ENCODE measurements at regions not wholly inside any gene's neighbourhood (a gene's known extent, or its start where the extent isn't known, plus 50 kb on each side); places are given as distances from the start of the nearest gene placed in this dataset.
A peak's percentile ranks its signal among the peaks of the same experiment; 100 is the strongest.

DNA sequence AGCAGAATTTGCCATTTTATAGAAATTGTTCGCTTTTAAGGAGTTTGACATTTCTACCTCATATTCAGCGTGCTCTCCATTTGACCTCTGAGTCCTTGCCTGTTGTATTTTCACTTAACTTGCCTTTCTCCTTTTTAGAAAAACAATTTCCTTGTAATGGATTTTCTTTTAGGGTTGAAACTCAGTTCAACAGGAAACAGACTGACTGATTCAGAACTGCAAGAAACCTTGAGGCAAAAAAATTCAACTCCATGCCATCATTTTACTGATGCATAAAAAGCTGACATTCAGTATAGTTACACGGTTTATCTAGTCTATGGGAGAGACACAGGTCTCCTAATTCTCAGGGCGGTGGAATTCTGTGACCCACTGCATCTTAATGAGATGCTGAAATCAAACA is 59.8 kb downstream of the MRPS30 start:
- no peak for DNase-seq
- intact Hi-C loops (cut with DNase I) = no loop called here

DNA sequence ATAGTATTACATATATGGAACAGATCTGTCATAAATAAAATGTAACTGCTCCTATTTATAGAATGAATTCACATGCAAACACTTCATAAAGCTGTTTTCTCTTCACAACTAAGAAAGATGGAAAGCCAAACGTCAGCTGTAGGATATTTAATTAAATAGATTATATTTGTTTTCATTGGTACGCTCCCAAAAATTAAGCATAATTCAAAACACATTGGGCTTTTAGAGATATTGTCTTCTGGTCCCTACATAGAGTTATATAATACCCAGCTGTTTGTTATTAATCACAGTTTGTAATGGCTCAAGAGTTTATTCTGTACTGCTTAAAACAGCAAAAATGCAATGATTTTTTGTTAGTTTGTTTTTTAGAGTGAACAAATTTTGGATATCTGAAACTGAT is 61.2 kb downstream of the MRPS30 start:
- intact Hi-C loops (cut with DNase I) = no loop called here
- DNase-seq = no peak

DNA sequence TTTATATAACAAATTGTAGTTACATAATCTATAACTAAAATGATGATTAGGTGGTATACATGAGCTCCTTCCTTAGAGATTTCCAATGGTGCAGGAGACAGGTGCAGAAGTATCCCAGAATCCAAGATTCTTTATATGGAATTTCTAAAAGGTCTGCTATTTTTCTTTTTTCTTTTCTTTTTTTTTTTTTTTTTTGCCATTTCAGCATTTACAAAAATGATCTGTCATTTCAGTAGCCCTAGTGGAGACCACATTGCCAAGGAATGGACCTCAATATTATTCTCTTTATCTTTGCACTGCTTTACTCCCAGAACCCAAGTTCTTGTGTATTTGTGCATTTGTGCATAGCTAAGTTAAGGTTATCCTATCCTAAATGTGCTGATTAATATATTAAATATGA is 61.7 kb downstream of the MRPS30 start:
- intact Hi-C loops (cut with DNase I) = no loop called here

DNA sequence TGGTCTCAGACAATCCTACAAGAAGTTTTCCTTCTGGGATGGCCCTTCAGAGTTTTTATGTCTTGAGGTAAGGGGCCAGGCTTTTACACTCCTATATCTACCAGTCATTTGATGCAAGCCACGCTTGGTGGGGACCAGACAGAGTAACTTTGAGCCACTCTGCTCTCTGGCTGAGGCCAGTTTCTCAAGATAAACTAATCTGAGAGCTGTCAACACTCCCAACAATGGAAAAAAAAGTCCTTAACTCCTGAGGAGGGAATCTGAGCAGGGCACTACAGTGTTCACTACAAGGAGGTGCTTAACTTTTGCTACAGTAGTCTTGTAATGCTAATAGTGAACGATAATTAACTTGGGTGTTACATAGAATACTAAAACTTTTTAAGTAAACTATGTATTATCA is 62.7 kb downstream of the MRPS30 start:
- no peak for DNase-seq
- intact Hi-C loops (cut with DNase I) = no loop called here

More for the DNA sequence above, 61.7 kb downstream of the MRPS30 start:
- no peak for DNase-seq

DNA sequence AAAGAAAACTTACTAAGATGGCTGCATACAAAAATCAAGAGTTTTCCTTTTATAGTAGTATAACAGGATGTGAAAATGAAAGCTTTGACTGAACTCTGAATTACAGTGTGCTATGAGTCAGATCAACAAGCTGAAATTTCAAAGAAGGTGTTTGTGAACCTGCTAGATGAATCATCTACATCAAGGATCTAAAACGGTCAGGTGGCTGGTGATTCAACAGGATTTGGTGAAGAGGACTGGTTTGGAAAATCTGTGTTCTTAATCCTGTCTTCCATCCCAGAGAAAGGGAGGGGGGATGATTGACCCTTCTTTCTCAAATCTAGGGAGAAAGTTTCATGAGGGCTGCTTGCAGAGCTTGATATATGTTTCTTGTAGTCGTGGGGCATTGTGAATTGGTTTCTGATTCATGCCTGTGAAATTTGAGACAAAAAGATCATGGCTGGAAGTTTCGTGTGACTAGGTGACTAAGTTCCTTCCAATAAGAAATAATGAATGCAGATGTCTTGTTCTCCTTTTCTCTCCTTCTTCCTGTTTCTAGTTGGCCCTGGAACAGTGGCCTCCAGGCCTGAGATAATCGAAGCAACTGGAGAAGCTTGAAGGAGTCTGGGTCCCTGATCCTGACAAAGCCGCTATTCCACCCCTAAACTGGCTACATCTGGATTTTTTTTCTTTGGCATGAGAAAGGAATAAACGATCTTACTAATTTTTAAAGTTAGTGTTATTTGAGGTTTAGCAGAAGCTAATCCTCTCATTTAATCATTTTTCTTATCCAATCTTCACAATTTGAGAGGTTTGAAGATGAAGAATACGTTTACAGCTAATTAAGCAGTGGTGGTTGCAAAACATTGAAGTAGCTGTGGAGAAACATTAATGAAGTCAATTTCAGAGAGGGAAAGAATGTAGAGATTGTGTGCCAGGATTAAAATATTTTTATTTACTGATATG is 67.2 kb downstream of the MRPS30 start:
- DNase-seq = no peak
- intact Hi-C loops (cut with DNase I) = no loop called here

DNA sequence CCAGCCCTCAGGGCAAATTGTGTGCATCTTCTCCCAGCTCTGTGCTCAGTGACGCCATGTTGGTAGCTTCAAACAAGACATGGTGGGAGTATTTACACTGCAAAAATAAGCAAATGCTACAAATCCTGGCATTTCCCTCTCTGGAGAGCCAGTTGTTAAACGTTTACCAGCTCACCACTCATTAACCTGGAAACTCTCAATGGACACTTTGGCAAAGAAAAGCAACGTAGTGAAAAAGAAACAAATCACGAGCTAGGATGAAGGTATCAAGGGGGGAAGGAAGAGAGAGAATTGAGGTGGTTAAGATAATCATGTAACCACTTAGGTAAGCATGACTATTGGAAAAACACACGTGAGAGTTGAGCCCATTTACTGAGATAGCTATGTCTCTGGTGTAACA is 72.5 kb downstream of the MRPS30 start:
- intact Hi-C loops (cut with DNase I) = no loop called here
- DNase-seq = no peak

DNA sequence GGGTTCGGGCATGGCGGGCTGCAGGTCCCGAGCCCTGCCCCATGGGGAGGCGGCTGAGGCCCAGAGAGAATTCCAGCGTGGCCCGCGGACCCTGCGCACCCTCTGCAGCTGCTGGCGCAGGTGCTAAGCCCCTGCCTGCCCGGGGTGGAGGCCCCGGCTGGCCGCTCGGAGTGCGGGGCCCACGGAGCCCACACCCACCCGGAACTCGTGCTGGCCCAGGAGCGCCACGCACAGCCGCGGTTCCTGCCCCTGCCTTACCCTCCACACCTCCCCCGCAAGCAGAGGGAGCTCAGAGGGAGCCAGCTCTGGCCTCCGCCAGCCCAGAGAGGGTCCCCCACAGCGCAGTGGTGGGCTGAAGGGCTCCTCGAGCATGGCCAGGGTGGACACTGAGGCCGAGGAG is 75.3 kb downstream of the MRPS30 start:
- peak in 1 of 10 donors; percentile 85 for DNase-seq
- intact Hi-C loops (cut with DNase I) = no loop called here

DNA sequence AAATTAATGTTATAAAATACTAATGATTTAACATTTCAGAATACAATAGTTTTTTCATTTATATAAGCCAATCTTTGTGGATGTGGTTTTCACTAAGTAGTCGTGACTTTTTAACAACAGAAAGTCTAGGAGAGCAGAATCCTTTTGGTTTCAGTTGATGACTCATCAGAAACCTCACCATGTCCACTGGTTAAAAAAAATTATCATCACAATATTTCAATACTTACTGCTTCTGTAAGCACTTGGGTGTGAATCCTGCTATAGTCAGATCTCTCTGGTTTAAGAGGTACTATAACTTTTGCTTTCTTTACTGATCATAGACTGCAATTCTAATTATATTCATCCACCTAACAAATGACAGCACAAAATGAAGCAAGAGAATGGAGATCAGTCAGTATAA is 77.2 kb downstream of the MRPS30 start:
- intact Hi-C loops (cut with DNase I) = no loop called here
- no peak for DNase-seq

DNA sequence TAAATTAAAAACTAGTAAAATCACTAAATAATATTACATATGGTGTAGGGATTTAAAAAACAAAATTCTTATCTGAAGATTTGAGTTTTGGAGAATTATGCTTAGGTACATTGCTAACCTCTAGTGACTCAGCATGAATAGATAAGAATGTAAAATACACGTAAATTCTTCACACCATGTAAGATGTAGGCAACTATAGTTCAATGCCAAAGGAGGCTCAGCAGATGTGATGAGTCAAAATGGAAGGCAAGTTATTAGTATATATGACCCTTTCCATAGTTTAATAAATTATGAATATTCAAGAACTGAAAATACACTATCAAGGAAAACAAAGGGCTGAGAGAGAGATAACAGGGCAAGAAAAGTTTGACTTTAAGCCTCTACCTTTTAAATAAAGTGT is 79.0 kb downstream of the MRPS30 start:
- intact Hi-C loops (cut with DNase I) = no loop called here
- no peak for DNase-seq

DNA sequence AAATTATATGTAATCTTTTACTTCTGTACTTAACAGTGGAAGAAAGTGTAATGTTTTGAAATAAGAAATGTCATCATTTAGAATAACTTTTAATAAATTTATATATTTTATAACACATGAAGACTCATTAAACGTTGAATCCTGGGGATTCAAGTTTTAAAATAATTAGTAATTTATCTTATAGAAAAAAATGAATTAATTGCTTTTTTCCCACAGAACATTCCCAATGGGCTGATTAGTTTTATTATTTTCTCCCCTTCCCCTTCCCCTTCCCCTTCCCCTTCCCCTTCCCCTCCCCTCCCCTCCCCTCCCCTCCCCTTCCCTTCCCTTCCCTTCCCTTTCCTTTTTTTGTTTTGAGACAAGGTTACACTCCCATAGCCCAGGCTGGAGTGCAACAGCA is 79.7 kb downstream of the MRPS30 start:
- intact Hi-C loops (cut with DNase I) = no loop called here
- DNase-seq = no peak

DNA sequence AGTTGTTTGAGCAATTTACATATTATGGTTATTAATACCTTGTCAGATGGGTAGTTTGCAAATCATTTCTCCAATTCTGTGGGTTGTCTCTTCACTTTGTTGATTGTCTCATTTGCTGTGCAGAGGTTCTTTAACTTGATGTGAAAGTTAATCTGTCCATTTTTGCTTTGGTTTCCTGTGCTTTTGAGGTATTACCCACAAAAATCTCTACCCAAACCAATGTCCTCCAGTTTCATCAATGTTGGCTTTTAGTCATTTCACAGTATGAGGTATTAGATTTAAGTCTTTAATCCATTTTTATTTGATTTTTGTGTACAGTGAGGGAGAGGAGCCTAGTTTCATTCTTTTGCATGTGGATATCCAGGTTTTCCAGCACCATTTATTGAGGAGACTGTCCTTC is 82.4 kb downstream of the MRPS30 start:
- intact Hi-C loops (cut with DNase I) = no loop called here
- no peak for DNase-seq

DNA sequence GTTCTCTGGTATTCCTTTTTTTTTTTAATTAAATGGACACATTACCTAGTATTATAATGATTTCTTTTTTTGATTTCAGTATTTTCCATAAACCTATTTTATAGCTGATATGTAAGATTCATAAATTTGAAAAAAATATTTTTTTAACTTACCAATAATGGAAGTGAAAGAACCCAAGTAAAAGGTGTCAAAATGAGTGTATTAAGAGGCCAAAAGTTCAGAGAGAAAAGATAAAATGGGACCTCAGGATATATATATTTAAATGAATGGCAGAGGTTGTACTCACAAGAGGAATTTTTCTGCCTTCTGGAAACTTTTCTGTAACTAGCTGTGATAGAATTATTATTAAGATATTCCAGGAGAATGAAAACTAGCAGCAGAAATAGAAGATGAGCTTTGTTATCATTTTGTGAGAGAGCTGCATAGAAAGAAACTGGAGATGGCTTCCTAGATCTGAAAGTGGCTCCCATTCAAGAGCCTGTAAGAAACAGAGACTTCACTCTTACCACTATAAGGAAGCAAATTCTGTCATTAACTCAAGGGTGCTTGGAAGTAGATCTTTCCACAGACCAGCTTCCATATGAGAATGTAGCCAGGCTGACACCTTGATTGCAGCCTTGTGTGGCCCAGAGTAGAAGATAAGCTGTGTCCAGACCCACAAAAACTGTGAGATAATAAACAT is 91.7 kb downstream of the MRPS30 start:
- intact Hi-C loops (cut with DNase I) = no loop called here

DNA sequence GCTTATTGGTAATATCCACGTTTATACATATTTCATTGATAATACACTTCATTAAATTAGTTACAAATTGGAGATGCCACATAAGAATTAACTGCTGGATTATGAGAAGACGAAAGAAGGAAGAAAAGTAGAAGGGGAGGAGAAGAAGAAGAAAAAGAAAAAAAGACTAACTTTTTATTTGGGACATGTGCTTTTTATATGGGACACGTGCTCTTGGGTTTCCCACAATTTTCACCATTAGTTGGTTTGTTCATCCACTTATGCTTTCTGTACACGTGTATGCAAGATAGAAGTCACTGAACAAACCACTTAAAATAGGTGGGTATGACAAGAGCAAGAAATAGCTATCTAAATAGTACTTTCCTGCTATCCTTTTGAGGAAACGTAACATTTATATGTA is 98.6 kb downstream of the MRPS30 start:
- DNase-seq = no peak
- intact Hi-C loops (cut with DNase I) = no loop called here

More for the DNA sequence above, 91.7 kb downstream of the MRPS30 start:
- DNase-seq = no peak

DNA sequence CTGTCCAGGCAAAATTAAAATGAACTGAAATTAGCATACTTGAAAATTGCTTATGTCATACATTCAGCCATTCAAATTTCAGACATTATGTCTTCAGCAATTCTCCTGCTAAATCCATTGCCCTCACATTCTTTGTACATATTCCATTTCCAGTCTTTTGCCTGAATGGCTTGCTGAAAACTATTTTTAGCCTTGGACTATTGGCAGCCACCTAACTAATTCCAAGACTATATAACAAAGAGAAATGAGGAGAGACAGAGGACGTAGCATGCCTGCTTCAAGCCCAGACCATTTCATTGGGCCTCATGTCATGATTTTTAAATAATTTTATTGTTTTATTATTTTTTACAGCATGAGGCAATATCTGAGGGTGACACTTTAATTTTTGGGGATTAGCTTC is 100.3 kb downstream of the MRPS30 start:
- intact Hi-C loops (cut with DNase I) = no loop called here
- no peak for DNase-seq

DNA sequence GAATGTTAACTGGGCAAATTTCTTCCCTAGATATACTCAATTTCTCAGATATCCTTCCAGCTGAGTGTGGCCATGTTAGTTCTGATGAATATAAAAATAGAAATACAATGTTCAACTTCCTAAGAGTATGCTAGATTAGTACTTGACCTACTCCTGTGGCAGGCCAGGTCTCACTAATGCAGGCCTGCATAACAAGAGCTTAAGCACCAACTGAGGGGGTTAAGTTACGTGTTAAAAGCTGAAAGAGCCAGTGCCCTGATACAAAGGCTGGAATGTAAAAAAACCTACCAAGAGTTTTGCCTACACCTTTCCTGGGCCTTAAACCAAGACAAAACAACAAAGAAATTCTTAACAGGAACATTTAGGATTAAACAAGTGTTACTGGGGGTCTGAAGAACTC is 102.8 kb downstream of the MRPS30 start:
- DNase-seq = no peak
- intact Hi-C loops (cut with DNase I) = no loop called here

DNA sequence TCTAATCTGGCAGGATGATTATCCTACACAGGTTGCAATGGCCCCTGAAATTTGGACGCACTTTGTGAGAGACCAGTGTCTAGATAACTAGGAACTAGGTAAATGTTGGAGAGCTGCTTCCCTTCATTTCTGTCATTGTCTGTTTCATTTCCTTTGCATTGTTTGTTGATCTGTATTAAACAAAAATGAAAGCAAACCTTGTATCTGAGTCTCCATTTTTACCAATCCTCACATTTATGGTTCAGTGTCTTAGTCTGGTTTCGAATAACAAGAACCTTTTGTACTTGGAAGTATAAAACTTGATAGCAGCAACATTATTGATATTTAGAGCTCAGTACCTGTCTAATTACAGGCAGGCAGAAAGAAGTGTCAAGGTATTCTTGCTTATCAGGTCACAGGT is 105.5 kb downstream of the MRPS30 start:
- DNase-seq = no peak
- intact Hi-C loops (cut with DNase I) = no loop called here

DNA sequence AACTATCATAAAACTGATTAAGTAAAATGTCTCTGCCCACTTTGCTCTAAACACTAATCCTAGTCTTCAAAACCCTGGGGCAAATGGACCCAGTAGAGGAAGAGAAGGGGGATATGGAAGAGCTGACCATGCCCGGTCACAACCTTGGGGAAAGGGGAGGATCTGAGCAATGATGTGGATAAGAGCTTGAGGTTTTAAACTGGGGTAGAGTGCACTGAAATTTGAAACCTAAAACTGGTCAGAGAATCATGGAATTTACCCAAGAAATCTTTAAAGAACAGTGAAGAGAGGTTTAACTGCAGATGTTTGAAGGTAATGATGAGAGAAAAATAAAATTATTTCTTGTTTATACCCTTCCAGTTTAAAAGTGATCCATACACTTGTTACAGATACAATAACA is 110.8 kb downstream of the MRPS30 start:
- intact Hi-C loops (cut with DNase I) = no loop called here
- DNase-seq = no peak

DNA sequence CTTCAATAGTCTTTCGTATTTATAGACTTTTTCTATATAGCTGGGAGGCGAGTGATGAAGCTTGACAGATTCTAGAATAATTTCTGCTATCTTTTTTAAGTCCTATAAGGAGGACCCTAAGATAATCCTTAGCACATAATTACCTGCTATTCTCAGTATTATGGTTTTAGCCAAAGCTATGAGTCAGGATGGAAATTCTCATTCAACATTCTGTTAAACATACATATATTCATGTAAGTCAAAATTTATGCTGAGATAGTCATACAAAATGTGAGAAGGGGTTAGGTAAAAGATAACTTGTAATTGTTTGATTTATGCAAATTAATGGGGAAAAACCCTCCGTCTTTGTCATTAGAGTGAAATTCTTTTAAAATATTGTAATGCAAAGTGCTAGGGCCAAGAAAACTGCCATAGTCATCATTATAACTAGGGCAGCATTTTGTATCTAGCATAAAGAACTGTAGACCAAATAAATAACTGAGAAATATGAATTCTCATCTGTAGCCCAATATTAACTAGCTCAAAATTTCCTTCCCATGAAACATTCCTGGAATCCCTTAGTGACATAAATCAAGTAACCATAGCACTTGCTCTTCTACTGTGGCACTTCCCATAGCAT is 118.5 kb downstream of the MRPS30 start:
- DNase-seq = no peak

DNA sequence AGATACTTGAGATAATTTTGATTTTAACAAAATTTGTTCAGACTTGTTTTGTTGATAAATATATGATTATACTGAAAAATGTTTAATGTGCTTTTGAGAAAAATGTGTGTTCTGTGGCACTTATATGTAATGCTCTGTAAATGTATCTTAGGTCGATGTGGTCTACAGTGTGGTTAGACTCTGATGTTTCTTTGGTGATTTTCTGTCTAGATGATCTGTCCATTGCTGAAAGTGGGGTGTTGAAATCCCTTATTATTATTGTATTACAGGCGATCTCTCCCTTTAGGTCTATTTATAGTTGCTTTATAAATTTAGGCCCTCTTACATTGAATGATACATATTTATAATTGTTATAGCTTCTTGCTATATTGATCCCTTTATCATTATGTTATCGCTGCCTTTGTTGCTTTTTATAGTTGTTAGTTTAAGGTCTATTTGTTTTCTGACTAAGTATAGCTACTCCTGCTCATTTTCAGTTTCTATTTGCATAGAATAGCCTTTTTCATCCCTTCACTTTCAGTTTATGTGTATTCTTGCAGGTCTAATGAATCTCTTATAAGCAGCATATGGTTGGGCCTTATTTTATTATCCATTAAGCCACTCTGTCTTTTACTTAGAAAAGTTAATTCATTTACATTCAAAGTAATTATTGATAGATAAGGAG is 124.3 kb downstream of the MRPS30 start:
- no peak for DNase-seq
- intact Hi-C loops (cut with DNase I) = no loop called here

More for the DNA sequence above, 118.5 kb downstream of the MRPS30 start:
- intact Hi-C loops (cut with DNase I) = no loop called here

DNA sequence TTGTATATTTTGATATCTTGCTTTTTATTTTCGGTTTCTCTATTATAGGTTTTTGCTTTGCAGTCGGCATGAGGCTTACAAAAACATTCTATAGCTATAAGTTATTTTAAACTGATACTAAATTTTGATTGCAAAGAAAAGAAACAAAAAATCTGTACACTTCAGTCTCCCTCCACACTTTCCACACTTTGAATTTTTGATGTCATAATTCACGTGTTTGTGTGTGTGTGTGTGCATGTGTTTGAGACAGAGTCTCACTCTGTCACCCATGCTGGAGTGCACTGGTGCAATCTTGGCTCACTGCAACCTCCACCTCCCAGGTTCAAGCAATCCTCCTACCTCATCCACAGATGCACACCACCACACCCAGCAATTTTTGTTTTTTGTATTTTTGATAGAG is 124.9 kb downstream of the MRPS30 start:
- no peak for DNase-seq
- intact Hi-C loops (cut with DNase I) = no loop called here

DNA sequence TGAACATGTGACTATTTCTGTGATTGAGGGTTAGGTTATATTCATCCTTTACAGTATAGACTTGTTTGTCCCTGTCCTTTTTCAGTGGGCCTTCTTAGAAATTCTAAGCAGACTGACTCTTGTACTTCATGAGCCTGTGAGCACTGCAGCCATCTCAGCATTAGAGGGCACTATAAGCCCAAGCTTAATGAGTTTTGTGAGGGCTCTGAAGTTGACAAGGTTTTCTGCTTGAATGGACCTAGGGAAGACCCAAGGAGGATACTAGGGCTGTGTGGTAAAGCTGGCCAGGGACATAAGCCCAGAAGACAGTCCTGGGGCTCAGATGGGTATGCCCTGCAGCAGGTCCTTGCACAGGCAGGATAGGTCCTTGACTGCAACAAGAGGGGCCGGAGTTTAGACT is 126.5 kb downstream of the MRPS30 start:
- DNase-seq = peak in 1 of 10 donors; percentile 30
- intact Hi-C loops (cut with DNase I) = no loop called here
